SK-N-SH treated with all-trans-retinoic acid at 6 μM for 48 hours (cell line): ENCODE measurements at regions not wholly inside any gene's neighbourhood (a gene's known extent, or its start where the extent isn't known, plus 50 kb on each side); places are given as distances from the start of the nearest gene placed in this dataset.

Experiments used
- ARNTL ChIP-seq: fragments of 450-650 bp; formaldehyde crosslinking; IDR thresholded peaks from 2 replicates; pipeline ENCODE4 v1.5.0; 2020; ENCODE audit warnings: low read depth, mild to moderate bottlenecking, moderate library complexity, borderline replicate concordance
- OSR1 ChIP-seq: fragments of 250-450 bp; sonication (Bioruptor Pico); IDR thresholded peaks from 2 replicates; pipeline ENCODE4 v1.8.0; 2022; ENCODE audit warnings: moderate library complexity, mild to moderate bottlenecking, inconsistent platforms
- ZFP30 ChIP-seq: fragments of 450-650 bp; formaldehyde crosslinking; IDR thresholded peaks from 2 replicates; pipeline ENCODE4 v1.5.0; 2022; ENCODE audit warnings: mild to moderate bottlenecking, moderate library complexity
- ZNF8 ChIP-seq: fragments of 450-650 bp; formaldehyde crosslinking; IDR thresholded peaks from 2 replicates; pipeline ENCODE4 v1.5.0; 2020; ENCODE audit warnings: mild to moderate bottlenecking, moderate library complexity

DNA sequence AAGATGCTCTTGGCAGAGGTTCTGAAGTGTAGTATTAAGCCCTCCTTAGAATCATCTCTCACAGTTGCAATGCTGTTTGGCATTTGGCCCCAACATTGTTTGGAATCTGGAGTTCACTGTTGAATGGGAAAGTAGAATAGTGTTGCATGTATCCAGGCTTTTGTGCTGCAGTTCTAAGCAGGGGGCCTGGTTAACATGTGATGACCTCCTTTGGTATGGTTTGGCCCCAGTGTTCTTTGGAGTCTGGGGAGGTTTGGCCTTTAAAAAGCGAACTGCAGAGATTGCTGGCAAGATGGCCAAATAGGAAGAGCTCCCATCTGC, 61.8 kb upstream of the PLD5 start:
- TF ChIP-seq OSR1 (CRISPR knock-in tag): no peak
- no peak for TF ChIP-seq ARNTL
- TF ChIP-seq ZFP30: no peak
- no peak for TF ChIP-seq ZNF8 (CRISPR knock-in tag)
